Endothelial cell of umbilical vein (primary cell): ENCODE measurements at regions not wholly inside any gene's neighbourhood (a gene's known extent, or its start where the extent isn't known, plus 50 kb on each side); places are given as distances from the start of the nearest gene placed in this dataset.

ENCODE experiments used
- BruUV-seq: library from RNA; stranded (reverse); fragments of 400-500 nt; replicated peaks from 2 replicates; lab custom pipeline; 2021; lab: Mats Ljungman, UMichigan
- CTCF ChIA-PET: fragments of 300-600, 350-600 bp; sonication (Branson Sonifier 250); formaldehyde crosslinking; loops from one replicate; lab custom pipeline; 2021; ENCODE audit warnings: antibody characterized with exemption, inconsistent platforms; lab: Charles Lee
- POLR2A ChIA-PET: fragments of 300-600, 350-600 bp; sonication (Branson Sonifier 250); formaldehyde crosslinking; loops from one replicate; lab custom pipeline; 2021; ENCODE audit warnings: antibody characterized with exemption, inconsistent platforms; lab: Charles Lee
- DNase-seq: peaks from one replicate; pipeline ENCODE4 v3.0.0-alpha.2; 2011; ENCODE audit warnings: low read depth, low spot score
- FAIRE-seq: peaks from 2 replicates; lab custom pipeline; 2011; peaks lifted over from hg19 to GRCh38; lab: Jason Lieb, UNC
- H2AFZ ChIP-seq: 2 replicates; pipeline ENCODE4 v1.6.0; 2012; ENCODE audit warnings: low read depth, low read length, control low read depth, inconsistent platforms
- H3K27ac ChIP-seq: 2 replicates; pipeline ENCODE4 v1.5.1; 2011; ENCODE audit warnings: low read depth, mild to moderate bottlenecking, control low read depth, low read length, moderate library complexity; ENCODE audit not compliant: insufficient read depth
- H3K27me3 ChIP-seq, 2 experiments: 2 replicates each; pipeline versions ENCODE4 v1.6.0 to v1.6.1; 2011; ENCODE audit warnings: low read length in 2 of 2, mixed read lengths in 1 of 2; ENCODE audit not compliant: control insufficient read depth in 2 of 2, insufficient read depth in 2 of 2
- H3K36me3 ChIP-seq, 2 experiments: 2 replicates in 1 of 2; 3 replicates in 1 of 2; pipeline ENCODE4 v1.5.1; 2011; ENCODE audit warnings: low read length in 2 of 2, mild to moderate bottlenecking in 1 of 2, moderate library complexity in 1 of 2; ENCODE audit not compliant: control insufficient read depth in 2 of 2, insufficient read depth in 2 of 2; ENCODE audit errors: extremely low read depth in 1 of 2
- H3K4me1 ChIP-seq: 3 replicates; pipeline ENCODE4 v1.5.1; 2011; ENCODE audit warnings: mild to moderate bottlenecking, low read length; ENCODE audit not compliant: control insufficient read depth, insufficient read depth; ENCODE audit errors: extremely low read depth
- H3K4me2 ChIP-seq: 2 replicates; pipeline ENCODE4 v1.6.1; 2011; ENCODE audit warnings: low read length, control low read depth, mixed read lengths; ENCODE audit not compliant: insufficient read depth
- H3K4me3 ChIP-seq, 3 experiments: fragments of 200-600 bp in 1 of 3; sonication (generic), shearing (Covaris generic) in 1 of 3; replicated peaks in 1 of 3; 2 replicates each; pipeline ENCODE4 v1.5.1; 2011 to 2016; ENCODE audit warnings: control low read depth in 3 of 3, low read length in 3 of 3, mild to moderate bottlenecking in 2 of 3, inconsistent platforms in 1 of 3, low read depth in 1 of 3, moderate library complexity in 1 of 3; ENCODE audit not compliant: insufficient read depth in 1 of 3
- H3K79me2 ChIP-seq: 2 replicates; pipeline ENCODE4 v1.6.0; 2012; ENCODE audit warnings: low read length, inconsistent platforms; ENCODE audit not compliant: control insufficient read depth, insufficient read depth
- H3K9ac ChIP-seq: replicated peaks from 2 replicates; pipeline ENCODE3; 2011; ENCODE audit warnings: low read length, control low read depth; ENCODE audit not compliant: insufficient read depth; ENCODE audit errors: extremely low read depth
- H3K9me1 ChIP-seq: replicated peaks from 3 replicates; pipeline ENCODE4 v1.6.0; 2011; ENCODE audit warnings: mild to moderate bottlenecking, low read length; ENCODE audit not compliant: control insufficient read depth, insufficient read depth; ENCODE audit errors: extremely low read depth
- H3K9me3 ChIP-seq: replicated peaks from 2 replicates; pipeline ENCODE4 v1.5.1; 2012; ENCODE audit warnings: low read length, inconsistent platforms; ENCODE audit not compliant: control insufficient read depth, insufficient read depth
- H4K20me1 ChIP-seq: replicated peaks from 2 replicates; pipeline ENCODE3; 2011; ENCODE audit warnings: mild to moderate bottlenecking, low read length; ENCODE audit not compliant: control insufficient read depth, insufficient read depth; ENCODE audit errors: extremely low read depth
- EZH2 ChIP-seq: IDR thresholded peaks from 2 replicates; pipeline ENCODE4 v1.6.1; 2012; ENCODE audit warnings: borderline replicate concordance, low read depth, mild to moderate bottlenecking, moderate library complexity, low read length, inconsistent platforms; ENCODE audit not compliant: severe bottlenecking
- FOS ChIP-seq: IDR thresholded peaks from 2 replicates; pipeline ENCODE4 v1.6.1; 2011; ENCODE audit warnings: mild to moderate bottlenecking, low read length, moderate library complexity, borderline replicate concordance; ENCODE audit not compliant: insufficient read depth
- GATA2 ChIP-seq: IDR thresholded peaks from 2 replicates; pipeline ENCODE4 v1.7.0; 2011; ENCODE audit warnings: low read depth, mild to moderate bottlenecking, moderate library complexity, mixed read lengths, low read length; ENCODE audit not compliant: insufficient read length, insufficient read depth
- JUN ChIP-seq: IDR thresholded peaks from 2 replicates; pipeline ENCODE4 v1.6.1; 2011; ENCODE audit warnings: borderline replicate concordance, low read depth; ENCODE audit not compliant: insufficient read length, insufficient read depth
- MAX ChIP-seq: IDR thresholded peaks from 2 replicates; pipeline ENCODE4 v1.6.1; 2011; ENCODE audit not compliant: insufficient read depth, insufficient read length
- MYC ChIP-seq: IDR thresholded peaks from one replicate; pipeline ENCODE4 v1.6.1; 2011; ENCODE audit warnings: mild to moderate bottlenecking, low read depth, low read length
- POLR2A ChIP-seq: IDR thresholded peaks from 2 replicates; pipeline ENCODE4 v1.6.1; 2012; ENCODE audit warnings: low read depth, mild to moderate bottlenecking, control low read depth, low read length
- POLR2AphosphoS5 ChIP-seq: IDR thresholded peaks from 2 replicates; pipeline ENCODE4 v1.6.1; 2012; ENCODE audit warnings: low read depth, mild to moderate bottlenecking, control low read depth, low read length, moderate library complexity; ENCODE audit not compliant: insufficient read depth
- dilution Hi-C: fragments of 300-500 bp; cut with MboI; formaldehyde crosslinking; loops from one replicate; pipeline ENCODE4 v1.15.0; 2019; ENCODE audit warnings: low sequenced_read_pairs; ENCODE audit not compliant: extremely low pct_ligation_motif_present
- intact Hi-C: fragments of 100-400 bp; cut with micrococcal nuclease; formaldehyde crosslinking; loops from one replicate; pipeline ENCODE4 v1.10.0; 2022
- TF ChIP-seq, protein P1 (sequence below), 2 donors: IDR thresholded peaks; 1 replicate in 1 of 2; 2 replicates in 1 of 2; pipeline ENCODE4 v1.5.1; 2011; ENCODE audit warnings: low read length in 2 of 2, mild to moderate bottlenecking in 2 of 2, moderate library complexity in 2 of 2, control low read depth in 1 of 2, inconsistent platforms in 1 of 2, low read depth in 1 of 2; ENCODE audit not compliant: insufficient read depth in 1 of 2; ENCODE audit errors: extremely low read depth in 1 of 2

DNA sequence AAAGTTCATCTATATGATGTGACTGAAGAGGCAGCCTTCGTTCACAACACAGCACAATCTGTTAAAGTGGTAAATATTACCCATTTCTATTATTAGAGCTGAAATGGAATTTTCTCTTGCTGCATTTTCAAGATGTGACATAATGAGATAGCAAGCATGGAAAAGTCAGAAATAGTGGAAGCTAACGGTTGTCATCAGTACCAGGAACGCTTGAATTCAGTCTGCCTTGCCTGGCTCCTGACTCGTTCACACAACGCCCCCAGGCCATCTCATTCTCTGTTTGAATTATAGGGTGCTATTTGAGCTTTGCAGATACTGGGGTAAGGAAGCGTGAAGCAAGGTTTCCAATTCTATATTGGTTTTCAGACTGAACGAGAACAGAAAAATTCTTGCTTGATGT lies 116.5 kb upstream of the MAP3K7 start:
- H3K27me3 ChIP-seq = no peaks in the 10 kb centered on the region
- intact Hi-C loops = no loop called here
- H3K9ac ChIP-seq = no peak overlapping the region
- dilution Hi-C loops = no loop called here
- no peak overlapping the region for H2AFZ ChIP-seq
- no peak for DNase-seq
- H3K4me2 ChIP-seq = no peak overlapping the region
- POLR2A ChIA-PET = no interaction called here
- BruUV-seq = no TSS peak
- no peak overlapping the region for H3K27ac ChIP-seq
- CTCF ChIA-PET = no interaction called here
- H3K9me3 ChIP-seq = no peaks in the 10 kb centered on the region
- H3K79me2 ChIP-seq = no peaks in the 10 kb centered on the region
- H4K20me1 ChIP-seq = no peaks in the 10 kb centered on the region
- no peaks in the 10 kb centered on the region for H3K9me1 ChIP-seq
- H3K36me3 ChIP-seq = no peaks in the 10 kb centered on the region
- H3K4me1 ChIP-seq = no peaks in the 10 kb centered on the region
- no peak overlapping the region for H3K4me3 ChIP-seq
- TF ChIP-seq POLR2A (no peak), POLR2AphosphoS5 (no peak), JUN (no peak), MYC (no peak), EZH2 (no peak), MAX (no peak), GATA2 (no peak), FOS (no peak)
- TF ChIP-seq, protein P1, sequence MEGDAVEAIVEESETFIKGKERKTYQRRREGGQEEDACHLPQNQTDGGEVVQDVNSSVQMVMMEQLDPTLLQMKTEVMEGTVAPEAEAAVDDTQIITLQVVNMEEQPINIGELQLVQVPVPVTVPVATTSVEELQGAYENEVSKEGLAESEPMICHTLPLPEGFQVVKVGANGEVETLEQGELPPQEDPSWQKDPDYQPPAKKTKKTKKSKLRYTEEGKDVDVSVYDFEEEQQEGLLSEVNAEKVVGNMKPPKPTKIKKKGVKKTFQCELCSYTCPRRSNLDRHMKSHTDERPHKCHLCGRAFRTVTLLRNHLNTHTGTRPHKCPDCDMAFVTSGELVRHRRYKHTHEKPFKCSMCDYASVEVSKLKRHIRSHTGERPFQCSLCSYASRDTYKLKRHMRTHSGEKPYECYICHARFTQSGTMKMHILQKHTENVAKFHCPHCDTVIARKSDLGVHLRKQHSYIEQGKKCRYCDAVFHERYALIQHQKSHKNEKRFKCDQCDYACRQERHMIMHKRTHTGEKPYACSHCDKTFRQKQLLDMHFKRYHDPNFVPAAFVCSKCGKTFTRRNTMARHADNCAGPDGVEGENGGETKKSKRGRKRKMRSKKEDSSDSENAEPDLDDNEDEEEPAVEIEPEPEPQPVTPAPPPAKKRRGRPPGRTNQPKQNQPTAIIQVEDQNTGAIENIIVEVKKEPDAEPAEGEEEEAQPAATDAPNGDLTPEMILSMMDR (IDR thresholded peaks at IDR 0.05; ENCODE audit: extremely low read depth in 1 of 2, insufficient read depth in 1 of 2, low read depth in 1 of 2, low read length in 2 of 2) = no peak
- no peak for FAIRE-seq
